ENCODE measurements at regions not wholly inside any gene's neighbourhood (a gene's known extent, or its start where the extent isn't known, plus 50 kb on each side); places are given as distances from the start of the nearest gene placed in this dataset.

GRCh38 chr12:124185971-124186686, 108.8 kb upstream of the RFLNA start:
- TF ChIP-seq CTCF (IDR thresholded peaks at IDR 0.05; ENCODE audit: insufficient read depth, low read depth, low read length, missing control alignments): no peak
- DNase-seq (ENCODE audit: low read depth): no peak
- H3K4me3 ChIP-seq (ENCODE audit: low read depth, low read length): no peak overlapping the region

- no peak overlapping the region for H3K4me3 ChIP-seq (ENCODE audit: low read depth, low read length)
- no peak for TF ChIP-seq CTCF (IDR thresholded peaks at IDR 0.05; ENCODE audit: insufficient read depth, low read depth, low read length, missing control alignments)
- no peak for DNase-seq (ENCODE audit: low read depth)
Measured at GRCh38 chr12:124188084-124188483, 106.8 kb upstream of the RFLNA start.

- TF ChIP-seq CTCF (IDR thresholded peaks at IDR 0.05; ENCODE audit: insufficient read depth, low read depth, low read length, missing control alignments): no peak
- no peak for DNase-seq (ENCODE audit: low read depth)
- H3K4me3 ChIP-seq (ENCODE audit: low read depth, low read length): no peak overlapping the region
Measured at GRCh38 chr12:124188561-124189405, 106.1 kb upstream of the RFLNA start.

GRCh38 chr12:124190312-124191023, 104.4 kb upstream of the RFLNA start:
- no peak overlapping the region for H3K4me3 ChIP-seq (ENCODE audit: low read depth, low read length)
- no peak for DNase-seq (ENCODE audit: low read depth)
- no peak for TF ChIP-seq CTCF (IDR thresholded peaks at IDR 0.05; ENCODE audit: insufficient read depth, low read depth, low read length, missing control alignments)

- no peak overlapping the region for H3K4me3 ChIP-seq (ENCODE audit: low read depth, low read length)
- peak; percentile 13 for DNase-seq (ENCODE audit: low read depth)
- TF ChIP-seq CTCF (IDR thresholded peaks at IDR 0.05; ENCODE audit: insufficient read depth, low read depth, low read length, missing control alignments): no peak
Measured at GRCh38 chr12:124191024-124191359, 103.9 kb upstream of the RFLNA start.

- DNase-seq (ENCODE audit: low read depth): no peak
- H3K4me3 ChIP-seq (ENCODE audit: low read depth, low read length): no peak overlapping the region
- TF ChIP-seq CTCF (IDR thresholded peaks at IDR 0.05; ENCODE audit: insufficient read depth, low read depth, low read length, missing control alignments): no peak
Measured at GRCh38 chr12:124191966-124192365, 102.9 kb upstream of the RFLNA start.

Data from GM12865 (cell line).